ENCODE measurements at regions not wholly inside any gene's neighbourhood (a gene's known extent, or its start where the extent isn't known, plus 50 kb on each side); places are given as distances from the start of the nearest gene placed in this dataset.

GRCh38 chr11:103536335-103536722 lies 427.1 kb downstream of the DYNC2H1 start:
- no peak for TF ChIP-seq CTCF (conservative IDR thresholded peaks at IDR 0.05)
- no peak for TF ChIP-seq ZFX (IDR thresholded peaks at IDR 0.05)
